ENCODE measurements at regions not wholly inside any gene's neighbourhood (a gene's known extent, or its start where the extent isn't known, plus 50 kb on each side); places are given as distances from the start of the nearest gene placed in this dataset.

DNA sequence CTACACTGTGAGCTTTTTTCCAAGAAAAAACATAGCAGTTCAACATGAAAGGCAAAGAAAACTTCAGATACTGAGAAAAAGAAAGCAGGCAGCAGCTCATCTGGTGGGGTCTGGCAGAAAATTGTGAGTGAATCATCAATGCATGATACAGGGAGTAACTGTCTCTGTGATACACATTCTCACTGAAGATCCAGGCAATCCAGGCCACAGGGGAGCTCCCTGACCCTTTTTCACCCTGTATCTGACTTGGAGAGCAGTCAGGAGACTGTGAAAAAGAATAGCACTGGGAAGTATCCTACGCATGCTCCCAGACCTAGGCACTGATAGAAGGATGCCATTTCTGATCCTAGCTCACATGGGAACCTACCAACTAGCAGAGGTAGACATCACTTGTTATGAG lies 269.8 kb downstream of the MBNL1 start:
- TF ChIP-seq, protein P1, sequence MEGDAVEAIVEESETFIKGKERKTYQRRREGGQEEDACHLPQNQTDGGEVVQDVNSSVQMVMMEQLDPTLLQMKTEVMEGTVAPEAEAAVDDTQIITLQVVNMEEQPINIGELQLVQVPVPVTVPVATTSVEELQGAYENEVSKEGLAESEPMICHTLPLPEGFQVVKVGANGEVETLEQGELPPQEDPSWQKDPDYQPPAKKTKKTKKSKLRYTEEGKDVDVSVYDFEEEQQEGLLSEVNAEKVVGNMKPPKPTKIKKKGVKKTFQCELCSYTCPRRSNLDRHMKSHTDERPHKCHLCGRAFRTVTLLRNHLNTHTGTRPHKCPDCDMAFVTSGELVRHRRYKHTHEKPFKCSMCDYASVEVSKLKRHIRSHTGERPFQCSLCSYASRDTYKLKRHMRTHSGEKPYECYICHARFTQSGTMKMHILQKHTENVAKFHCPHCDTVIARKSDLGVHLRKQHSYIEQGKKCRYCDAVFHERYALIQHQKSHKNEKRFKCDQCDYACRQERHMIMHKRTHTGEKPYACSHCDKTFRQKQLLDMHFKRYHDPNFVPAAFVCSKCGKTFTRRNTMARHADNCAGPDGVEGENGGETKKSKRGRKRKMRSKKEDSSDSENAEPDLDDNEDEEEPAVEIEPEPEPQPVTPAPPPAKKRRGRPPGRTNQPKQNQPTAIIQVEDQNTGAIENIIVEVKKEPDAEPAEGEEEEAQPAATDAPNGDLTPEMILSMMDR (IDR thresholded peaks at IDR 0.05; ENCODE audit: borderline replicate concordance, insufficient read depth, low read depth, low read length), result no peak
- H3K4me3 ChIP-seq (ENCODE audit: low read depth, low read length), result no peak overlapping the region

DNA sequence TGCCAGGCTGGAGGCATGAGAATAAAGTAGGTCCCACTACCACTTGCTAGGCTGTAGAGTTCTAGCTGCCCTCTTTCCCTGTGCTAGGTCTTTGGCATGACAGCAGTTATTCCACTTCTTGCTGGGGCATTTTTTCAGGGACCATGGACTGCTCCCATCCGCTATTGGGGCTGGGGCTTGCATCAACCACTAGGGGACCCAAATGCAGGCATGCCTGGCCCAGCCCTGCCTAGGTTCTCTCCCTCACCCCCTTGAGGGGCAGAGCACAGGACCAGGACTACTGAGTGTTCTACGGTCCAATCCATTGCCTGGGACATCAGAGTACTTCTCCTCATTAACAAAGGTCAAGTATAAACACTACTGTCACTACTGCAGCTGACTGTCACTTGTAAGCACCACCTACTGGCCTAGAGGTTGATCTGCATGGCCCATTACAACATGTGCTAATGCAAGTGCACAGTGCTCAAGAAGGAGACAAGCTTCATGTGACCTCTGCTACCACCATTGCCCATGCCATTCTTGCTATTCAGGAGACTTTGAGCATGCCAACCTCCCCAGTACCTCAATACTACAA lies 270.5 kb downstream of the MBNL1 start:
- H3K4me3 ChIP-seq (ENCODE audit: low read depth, low read length), result no peak overlapping the region
- TF ChIP-seq, protein P1 (IDR thresholded peaks at IDR 0.05; ENCODE audit: borderline replicate concordance, insufficient read depth, low read depth, low read length), result peak; percentile 25; the same call in 1 of the 2 replicates

DNA sequence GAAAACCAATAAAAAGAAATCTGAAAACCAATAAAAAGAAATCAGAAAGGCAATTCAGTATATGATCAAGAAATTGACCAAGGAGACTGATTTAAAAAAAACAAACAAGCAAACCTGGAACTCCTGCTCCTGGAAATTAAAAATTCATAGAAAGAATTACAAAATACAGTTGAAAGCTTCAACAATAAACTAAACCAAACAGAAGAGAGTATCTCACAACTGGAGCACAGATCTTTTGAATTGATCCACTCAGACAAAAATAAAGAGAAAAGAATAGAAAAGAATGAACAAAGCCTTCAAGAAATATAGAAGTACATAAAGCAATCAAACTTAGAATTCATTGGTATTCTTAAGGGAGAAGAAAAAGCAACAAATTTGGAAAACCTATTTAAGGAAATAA lies 271.4 kb downstream of the MBNL1 start:
- TF ChIP-seq, protein P1 (IDR thresholded peaks at IDR 0.05; ENCODE audit: borderline replicate concordance, insufficient read depth, low read depth, low read length), result no peak
- no peak overlapping the region for H3K4me3 ChIP-seq (ENCODE audit: low read depth, low read length)

DNA sequence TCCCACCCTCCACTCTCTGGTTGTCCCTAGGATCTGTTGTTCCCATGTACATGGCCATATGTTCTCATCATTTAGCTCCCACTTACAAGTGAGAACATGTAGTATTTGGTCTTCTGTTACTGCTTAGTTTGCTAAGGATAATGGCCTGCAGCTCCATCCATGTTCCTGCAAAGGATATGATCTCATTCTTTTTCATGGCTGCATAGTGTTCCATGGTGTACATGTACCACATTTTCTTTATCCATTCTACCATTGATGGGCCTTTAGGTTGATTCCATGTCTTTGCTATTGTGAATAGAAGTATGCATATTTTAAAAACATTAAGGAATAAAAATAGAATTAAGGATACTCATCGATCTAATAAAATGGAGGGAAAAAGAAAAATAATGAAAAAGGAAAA lies 278.4 kb downstream of the MBNL1 start:
- TF ChIP-seq, protein P1 (IDR thresholded peaks at IDR 0.05; ENCODE audit: borderline replicate concordance, insufficient read depth, low read depth, low read length), result no peak
- H3K4me3 ChIP-seq (ENCODE audit: low read depth, low read length), result no peak overlapping the region

DNA sequence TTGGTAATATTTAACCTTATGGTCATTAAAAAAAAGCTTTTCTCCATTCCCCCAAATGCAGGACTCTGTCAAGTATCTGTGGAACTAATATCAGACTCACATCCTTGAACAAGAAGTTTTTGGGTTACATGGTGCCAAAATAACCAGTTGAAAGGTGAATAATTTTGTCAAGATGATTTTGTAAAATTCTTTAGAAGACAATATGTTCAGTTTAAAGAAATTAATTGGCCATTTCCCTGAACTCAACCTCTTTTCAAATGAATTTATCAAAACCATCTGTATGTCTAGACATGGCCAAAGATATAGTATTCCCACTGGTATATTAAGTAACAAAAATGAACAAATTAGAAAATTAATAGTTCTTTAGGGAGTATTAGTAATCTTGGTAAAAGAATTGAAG lies 280.5 kb downstream of the MBNL1 start:
- no peak overlapping the region for H3K4me3 ChIP-seq (ENCODE audit: low read depth, low read length)
- TF ChIP-seq, protein P1 (IDR thresholded peaks at IDR 0.05; ENCODE audit: borderline replicate concordance, insufficient read depth, low read depth, low read length), result no peak

DNA sequence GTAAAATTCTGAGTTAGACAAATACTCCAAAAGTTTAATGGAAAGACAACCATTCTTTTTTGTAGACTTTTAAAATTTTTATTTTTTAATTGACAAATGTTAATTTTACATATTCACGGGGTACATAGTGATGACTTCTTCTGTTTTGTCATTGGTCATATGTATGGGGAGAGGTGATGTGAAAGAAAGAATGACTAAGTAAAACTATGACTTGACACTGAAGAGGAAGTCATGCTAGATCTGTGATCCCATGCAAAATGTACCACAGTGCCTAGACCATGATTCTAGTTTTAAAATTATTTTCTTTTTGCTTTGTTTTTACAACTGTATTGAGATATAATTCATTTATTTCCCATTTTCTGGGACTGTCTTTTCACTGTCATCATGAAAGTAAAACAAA lies 281.6 kb downstream of the MBNL1 start:
- H3K4me3 ChIP-seq (ENCODE audit: low read depth, low read length), result no peak overlapping the region
- TF ChIP-seq, protein P1 (IDR thresholded peaks at IDR 0.05; ENCODE audit: borderline replicate concordance, insufficient read depth, low read depth, low read length), result no peak

DNA sequence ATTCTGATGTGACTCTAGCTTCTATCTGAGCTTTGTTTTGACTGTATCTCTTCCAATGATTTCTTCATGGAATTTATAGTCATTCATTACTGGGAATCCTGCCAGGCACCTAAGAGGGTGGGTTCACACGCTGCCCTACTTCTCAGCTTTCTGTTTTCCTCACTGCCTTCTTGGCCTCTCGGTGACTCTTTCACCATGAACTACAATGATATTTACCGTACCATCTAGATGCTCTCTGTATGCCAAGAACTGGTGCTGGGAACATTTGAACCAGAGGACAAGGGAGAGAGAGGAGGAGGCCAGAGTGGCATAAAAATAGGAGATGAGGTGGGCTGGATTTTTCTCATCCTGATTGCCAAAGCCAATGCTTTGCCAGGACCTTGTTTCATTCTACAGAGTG lies 280.0 kb upstream of the P2RY1 start:
- no peak overlapping the region for H3K4me3 ChIP-seq (ENCODE audit: low read depth, low read length)
- TF ChIP-seq, protein P1 (IDR thresholded peaks at IDR 0.05; ENCODE audit: borderline replicate concordance, insufficient read depth, low read depth, low read length), result no peak
